Neural cell (in vitro differentiated cells): ENCODE measurements at regions not wholly inside any gene's neighbourhood (a gene's known extent, or its start where the extent isn't known, plus 50 kb on each side); places are given as distances from the start of the nearest gene placed in this dataset.

ENCODE experiments used
- H2AFZ ChIP-seq: fragments of 200-600, 300-800 bp; sonication (generic), shearing (Covaris generic); 2 replicates; pipeline ENCODE4 v1.6.0; 2014; ENCODE audit warnings: low read depth, mild to moderate bottlenecking, antibody characterized with exemption, low read length, moderate library complexity
- H3F3A ChIP-seq: fragments of 200-600 bp; shearing (Covaris generic); 2 replicates; pipeline ENCODE4 v1.6.1; 2016; ENCODE audit warnings: mild to moderate bottlenecking, moderate library complexity, mixed read lengths, antibody characterized with exemption, low read length; ENCODE audit not compliant: insufficient read depth, poor library complexity, severe bottlenecking
- H3K27ac ChIP-seq: fragments of 200-600, 300-800 bp; sonication (generic), shearing (Covaris generic); 2 replicates; pipeline ENCODE4 v1.5.1; 2014; ENCODE audit warnings: mild to moderate bottlenecking, low read length, moderate library complexity
- H3K27me3 ChIP-seq: fragments of 300-800, 200-600 bp; sonication (generic), shearing (Covaris generic); 2 replicates; pipeline ENCODE4 v1.6.0; 2014; ENCODE audit warnings: mild to moderate bottlenecking, low read depth, low read length, moderate library complexity; ENCODE audit not compliant: insufficient read depth
- H3K36me3 ChIP-seq: fragments of 300-800, 200-600 bp; sonication (generic), shearing (Covaris generic); 2 replicates; pipeline ENCODE4 v1.5.1; 2014; ENCODE audit warnings: mild to moderate bottlenecking, antibody characterized with exemption, low read length, moderate library complexity; ENCODE audit not compliant: insufficient read depth
- H3K4me2 ChIP-seq: fragments of 300-800, 200-600 bp; sonication (generic), shearing (Covaris generic); 2 replicates; pipeline ENCODE4 v1.6.0; 2014; ENCODE audit warnings: mild to moderate bottlenecking, low read length
- H3K4me3 ChIP-seq: fragments of 300-800, 200-600 bp; sonication (generic), shearing (Covaris generic); 2 replicates; pipeline ENCODE4 v1.5.1; 2014; ENCODE audit warnings: mild to moderate bottlenecking, low read length, moderate library complexity
- H3K79me2 ChIP-seq: fragments of 200-600 bp; shearing (Covaris generic); replicated peaks from 2 replicates; pipeline ENCODE4 v1.6.0; 2014; ENCODE audit warnings: mild to moderate bottlenecking, low read length, moderate library complexity; ENCODE audit not compliant: insufficient read depth
- H3K9ac ChIP-seq: fragments of 300-800, 200-600 bp; sonication (generic), shearing (Covaris generic); 2 replicates; pipeline ENCODE4 v1.6.1; 2016; ENCODE audit warnings: mild to moderate bottlenecking, low read length, mixed read lengths
- H3K9me2 ChIP-seq: fragments of 200-600 bp; shearing (Covaris generic); 2 replicates; pipeline ENCODE4 v1.6.1; 2016; ENCODE audit warnings: mild to moderate bottlenecking, low read length, mixed read lengths; ENCODE audit not compliant: insufficient read depth
- H3K9me3 ChIP-seq: fragments of 200-600, 300-800 bp; sonication (generic), shearing (Covaris generic); 2 replicates; pipeline ENCODE4 v1.6.1; 2016; ENCODE audit warnings: mild to moderate bottlenecking, mixed run types, low read length, moderate library complexity, mixed read lengths
- H4K20me1 ChIP-seq: fragments of 200-600 bp; shearing (Covaris generic); 2 replicates; pipeline ENCODE4 v1.6.1; 2016; ENCODE audit warnings: mild to moderate bottlenecking, mixed run types; ENCODE audit not compliant: insufficient read depth
- CTCF ChIP-seq: fragments of 450-650 bp; IDR thresholded peaks from 2 replicates; pipeline ENCODE4 v1.5.1; 2014; ENCODE audit warnings: antibody characterized with exemption, mild to moderate bottlenecking, moderate library complexity; ENCODE audit not compliant: poor library complexity, severe bottlenecking
- EP300 ChIP-seq: fragments of 450-650 bp; conservative IDR thresholded peaks from 2 replicates; pipeline ENCODE4 v1.6.1; 2014; ENCODE audit warnings: antibody characterized with exemption, mild to moderate bottlenecking, moderate library complexity; ENCODE audit not compliant: poor library complexity, severe bottlenecking
- EZH2 ChIP-seq: fragments of 200-600, 300-800 bp; shearing (Covaris generic), sonication (generic); IDR thresholded peaks from 2 replicates; pipeline ENCODE4 v1.6.1; 2014; ENCODE audit warnings: antibody characterized with exemption, low read length, borderline replicate concordance, mild to moderate bottlenecking; ENCODE audit not compliant: insufficient read depth, poor library complexity, severe bottlenecking
- MXI1 ChIP-seq: fragments of 450-650 bp; conservative IDR thresholded peaks from 2 replicates; pipeline ENCODE4 v1.6.1; 2014; ENCODE audit warnings: antibody characterized with exemption, mild to moderate bottlenecking; ENCODE audit not compliant: poor library complexity, severe bottlenecking
- POLR2AphosphoS5 ChIP-seq: IDR thresholded peaks from 2 replicates; pipeline ENCODE4 v1.6.1; 2012
- RAD21 ChIP-seq: fragments of 450-650 bp; conservative IDR thresholded peaks from 2 replicates; pipeline ENCODE4 v1.6.1; 2014; ENCODE audit warnings: antibody characterized with exemption, mild to moderate bottlenecking, moderate library complexity
- REST ChIP-seq: IDR thresholded peaks from 2 replicates; pipeline ENCODE4 v1.6.1; 2012; ENCODE audit warnings: borderline replicate concordance
- SMC3 ChIP-seq: fragments of 450-650 bp; conservative IDR thresholded peaks from 2 replicates; pipeline ENCODE4 v1.6.1; 2014; ENCODE audit warnings: antibody characterized with exemption, mild to moderate bottlenecking, moderate library complexity; ENCODE audit not compliant: poor library complexity
- TAF1 ChIP-seq: IDR thresholded peaks from 2 replicates; pipeline ENCODE4 v1.6.1; 2012; ENCODE audit warnings: low read depth

GRCh38 chr6:170018422-170018935 is 267.1 kb downstream of the ERMARD start:
- Histone ChIP-seq H3K79me2 (no peaks in the 10 kb centered on the region), H2AFZ (no peak overlapping the region)
- TF ChIP-seq REST (no peak), TAF1 (no peak), EZH2 (no peak), RAD21 (no peak), MXI1 (no peak), CTCF (no peak), POLR2AphosphoS5 (no peak), SMC3 (no peak), EP300 (no peak)

DNA sequence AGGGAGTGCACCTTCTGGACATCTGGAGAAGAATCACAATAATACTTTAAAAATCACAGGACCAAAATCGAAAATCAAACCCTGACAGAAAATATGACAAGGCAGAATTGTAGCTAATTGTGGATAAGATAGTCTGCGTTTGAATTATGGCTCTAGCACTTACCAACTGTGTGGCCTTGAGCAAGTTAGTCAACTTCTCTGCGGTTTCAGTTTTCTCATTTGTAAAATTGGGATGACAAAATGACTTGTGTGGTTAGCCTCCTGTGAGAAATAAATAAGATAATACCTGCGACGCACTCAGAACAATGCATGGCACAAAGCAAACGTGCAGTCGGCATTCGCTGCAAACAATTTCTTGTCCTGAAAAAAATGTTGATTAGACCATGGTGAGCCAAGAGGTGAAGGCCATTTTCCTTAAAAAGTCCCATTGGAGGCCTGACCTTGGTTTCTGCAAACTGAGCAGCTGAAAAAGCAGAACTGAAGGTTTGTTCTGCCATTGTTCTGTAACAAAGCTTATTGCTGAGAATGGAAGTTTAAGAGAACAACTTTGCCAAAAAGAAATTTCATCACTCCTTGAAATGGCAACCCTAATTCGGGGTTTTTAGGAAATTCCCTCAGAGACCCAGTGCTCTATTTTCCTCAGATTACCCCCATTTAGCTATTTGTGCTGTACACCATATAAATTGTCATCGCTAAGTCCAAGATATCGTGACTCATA is 266.3 kb downstream of the ERMARD start:
- no peak overlapping the region for H3K9ac ChIP-seq
- H3K36me3 ChIP-seq: no peaks in the 10 kb centered on the region
- H3K9me3 ChIP-seq: no peaks in the 10 kb centered on the region
- H3K4me3 ChIP-seq: no peak overlapping the region
- no peak overlapping the region for H3K27ac ChIP-seq
- TF ChIP-seq REST (no peak), EZH2 (no peak), EP300 (no peak), MXI1 (no peak), CTCF (no peak), RAD21 (no peak), TAF1 (no peak), SMC3 (no peak), POLR2AphosphoS5 (no peak)
- no peaks in the 10 kb centered on the region for H3K79me2 ChIP-seq
- no peak overlapping the region for H3K4me2 ChIP-seq
- H3F3A ChIP-seq: no peaks in the 10 kb centered on the region
- no peaks in the 10 kb centered on the region for H3K9me2 ChIP-seq
- H3K27me3 ChIP-seq: no peaks in the 10 kb centered on the region
- no peaks in the 10 kb centered on the region for H4K20me1 ChIP-seq
- no peak overlapping the region for H2AFZ ChIP-seq

More at GRCh38 chr6:170018422-170018935, 267.1 kb downstream of the ERMARD start:
- Histone ChIP-seq H3K4me2 (no peak overlapping the region), H4K20me1 (no peaks in the 10 kb centered on the region), H3K9ac (no peak overlapping the region), H3K36me3 (no peaks in the 10 kb centered on the region), H3K27me3 (no peaks in the 10 kb centered on the region), H3F3A (no peaks in the 10 kb centered on the region), H3K9me2 (no peaks in the 10 kb centered on the region), H3K27ac (no peak overlapping the region), H3K4me3 (no peak overlapping the region), H3K9me3 (no peaks in the 10 kb centered on the region)
